ENCODE measurements at regions not wholly inside any gene's neighbourhood (a gene's known extent, or its start where the extent isn't known, plus 50 kb on each side); places are given as distances from the start of the nearest gene placed in this dataset.

- intact Hi-C loops (cut with DNase I): no loop called here
- Histone ChIP-seq H3K27me3 (no peaks in the 10 kb centered on the region), H3K9me3 (no peaks in the 10 kb centered on the region), H3K4me1 (no peaks in the 10 kb centered on the region), H3K36me3 (no peaks in the 10 kb centered on the region), H3K4me3 (no peak overlapping the region), H3K27ac (no peak overlapping the region)
- DNase-seq: no peak
- no peak for TF ChIP-seq CTCF (IDR thresholded peaks at IDR 0.05)
- TF ChIP-seq POLR2A (IDR thresholded peaks at IDR 0.05): no peak
- ATAC-seq: no peak
Measured at GRCh38 chr4:124061413-124061812, 651.1 kb downstream of the ANKRD50 start.

- H3K36me3 ChIP-seq: no peaks in the 10 kb centered on the region
- ATAC-seq: no peak
- no peak overlapping the region for H3K27ac ChIP-seq
- no peak for DNase-seq
- no peaks in the 10 kb centered on the region for H3K27me3 ChIP-seq
- no peak for TF ChIP-seq POLR2A (IDR thresholded peaks at IDR 0.05)
- TF ChIP-seq CTCF (IDR thresholded peaks at IDR 0.05): no peak
- intact Hi-C loops (cut with DNase I): no loop called here
- H3K9me3 ChIP-seq: no peaks in the 10 kb centered on the region
- H3K4me1 ChIP-seq: no peaks in the 10 kb centered on the region
- H3K4me3 ChIP-seq: no peak overlapping the region
Measured at GRCh38 chr4:124065422-124065821, 647.1 kb downstream of the ANKRD50 start.

GRCh38 chr4:124065936-124066335, 646.6 kb downstream of the ANKRD50 start:
- ATAC-seq (no peak), DNase-seq (no peak)
- H3K4me3 ChIP-seq: no peak overlapping the region
- intact Hi-C loops (cut with DNase I): no loop called here
- no peaks in the 10 kb centered on the region for H3K9me3 ChIP-seq
- no peaks in the 10 kb centered on the region for H3K4me1 ChIP-seq
- 73% methylated on average over 4 of the region's 4 CpGs for WGBS (ENCODE audit: insufficient coverage, low coverage, low lambda C conversion rate, missing lambda C conversion rate)
- no peak for TF ChIP-seq CTCF (IDR thresholded peaks at IDR 0.05)
- TF ChIP-seq POLR2A (IDR thresholded peaks at IDR 0.05): no peak
- no peak overlapping the region for H3K27ac ChIP-seq
- H3K36me3 ChIP-seq: no peaks in the 10 kb centered on the region
- no peaks in the 10 kb centered on the region for H3K27me3 ChIP-seq

- ATAC-seq: no peak
- TF ChIP-seq POLR2A (IDR thresholded peaks at IDR 0.05) (no peak), CTCF (IDR thresholded peaks at IDR 0.05) (no peak)
- Histone ChIP-seq H3K27ac (no peak overlapping the region), H3K36me3 (no peaks in the 10 kb centered on the region), H3K4me1 (no peaks in the 10 kb centered on the region), H3K27me3 (no peaks in the 10 kb centered on the region), H3K9me3 (no peaks in the 10 kb centered on the region), H3K4me3 (no peak overlapping the region)
- 50% methylated on average over 1 of the region's 1 CpG for WGBS (ENCODE audit: insufficient coverage, low coverage, low lambda C conversion rate, missing lambda C conversion rate)
- no peak for DNase-seq
- intact Hi-C loops (cut with DNase I): no loop called here
Measured at GRCh38 chr4:124066595-124066994, 645.9 kb downstream of the ANKRD50 start.

GRCh38 chr4:124067046-124067445, 645.5 kb downstream of the ANKRD50 start:
- intact Hi-C loops (cut with DNase I): no loop called here
- WGBS (ENCODE audit: insufficient coverage, low coverage, low lambda C conversion rate, missing lambda C conversion rate): 83% methylated on average over 2 of the region's 2 CpGs

More at GRCh38 chr4:124067046-124067445, 645.5 kb downstream of the ANKRD50 start:
- Histone ChIP-seq H3K36me3 (no peaks in the 10 kb centered on the region), H3K4me1 (no peaks in the 10 kb centered on the region), H3K27me3 (no peaks in the 10 kb centered on the region), H3K27ac (no peak overlapping the region), H3K9me3 (no peaks in the 10 kb centered on the region), H3K4me3 (no peak overlapping the region)
- no peak for ATAC-seq
- no peak for TF ChIP-seq POLR2A (IDR thresholded peaks at IDR 0.05)
- TF ChIP-seq CTCF (IDR thresholded peaks at IDR 0.05): no peak
- no peak for DNase-seq
